DND-41 (cell line): ENCODE measurements at regions not wholly inside any gene's neighbourhood (a gene's known extent, or its start where the extent isn't known, plus 50 kb on each side); places are given as distances from the start of the nearest gene placed in this dataset.
"Not testable (repeated sequence)": the region's sequence is repeated elsewhere in the genome, so short reads cannot be mapped to it uniquely, and the experiment has no call there.

Source experiments
- ATAC-seq: fragments of 200-7000 bp; cut with Tn5 transposase; 3 replicates; pipeline ENCODE4 v1.9.1; 2021; ENCODE audit warnings: low read depth; ENCODE audit not compliant: insufficient read depth
- DNase-seq: peaks from one replicate; pipeline ENCODE4 v3.0.0-alpha.2; 2020
- H2AFZ ChIP-seq: 2 replicates; pipeline ENCODE4 v1.6.0; 2012; ENCODE audit warnings: low read depth, low read length
- H3K27ac ChIP-seq: 2 replicates; pipeline ENCODE4 v1.5.1; 2012; ENCODE audit warnings: low read length, inconsistent platforms
- H3K27me3 ChIP-seq: fragments of 200-600 bp; sonication (generic); 2 replicates; pipeline ENCODE4 v1.6.0; 2012; ENCODE audit warnings: low read length, mild to moderate bottlenecking, inconsistent platforms; ENCODE audit not compliant: insufficient read depth, poor library complexity
- H3K36me3 ChIP-seq: 2 replicates; pipeline ENCODE4 v1.5.1; 2012; ENCODE audit warnings: low read length, inconsistent platforms; ENCODE audit not compliant: insufficient read depth
- H3K4me1 ChIP-seq: 2 replicates; pipeline ENCODE4 v1.5.1; 2012; ENCODE audit warnings: mild to moderate bottlenecking, low read length; ENCODE audit not compliant: insufficient read depth
- H3K4me2 ChIP-seq: 2 replicates; pipeline ENCODE4 v1.6.0; 2012; ENCODE audit warnings: mild to moderate bottlenecking, moderate library complexity, low read length, inconsistent platforms; ENCODE audit not compliant: insufficient read depth
- H3K4me3 ChIP-seq, 2 experiments: fragments of 200-600 bp in 1 of 2; shearing (Covaris generic) in 1 of 2; 2 replicates each; pipeline ENCODE4 v1.5.1; 2012 to 2016; ENCODE audit warnings: inconsistent platforms in 2 of 2, low read length in 2 of 2, mild to moderate bottlenecking in 2 of 2, low read depth in 1 of 2, moderate library complexity in 1 of 2
- H3K79me2 ChIP-seq: 2 replicates; pipeline ENCODE4 v1.6.0; 2012; ENCODE audit warnings: low read length, inconsistent platforms; ENCODE audit not compliant: insufficient read depth
- H3K9ac ChIP-seq: 2 replicates; pipeline ENCODE4 v1.6.0; 2012; ENCODE audit warnings: low read depth, mild to moderate bottlenecking, inconsistent platforms, low read length, moderate library complexity
- H3K9me3 ChIP-seq: 2 replicates; pipeline ENCODE4 v1.5.1; 2012; ENCODE audit warnings: low read length, moderate library complexity, mild to moderate bottlenecking, inconsistent platforms; ENCODE audit not compliant: insufficient read depth, severe bottlenecking
- H4K20me1 ChIP-seq: 2 replicates; pipeline ENCODE4 v1.6.0; 2012; ENCODE audit warnings: low read length; ENCODE audit not compliant: insufficient read depth
- EZH2 ChIP-seq: IDR thresholded peaks from 3 replicates; pipeline ENCODE4 v1.6.1; 2012; ENCODE audit warnings: borderline replicate concordance, low read depth, mild to moderate bottlenecking, moderate library complexity, low read length, inconsistent platforms; ENCODE audit not compliant: severe bottlenecking
- TF ChIP-seq, protein P1 (sequence below): IDR thresholded peaks from 2 replicates; pipeline ENCODE4 v1.5.1; 2012; ENCODE audit warnings: borderline replicate concordance, low read length, moderate library complexity, mild to moderate bottlenecking; ENCODE audit not compliant: poor library complexity, severe bottlenecking; ENCODE audit errors: extremely low read depth

DNA sequence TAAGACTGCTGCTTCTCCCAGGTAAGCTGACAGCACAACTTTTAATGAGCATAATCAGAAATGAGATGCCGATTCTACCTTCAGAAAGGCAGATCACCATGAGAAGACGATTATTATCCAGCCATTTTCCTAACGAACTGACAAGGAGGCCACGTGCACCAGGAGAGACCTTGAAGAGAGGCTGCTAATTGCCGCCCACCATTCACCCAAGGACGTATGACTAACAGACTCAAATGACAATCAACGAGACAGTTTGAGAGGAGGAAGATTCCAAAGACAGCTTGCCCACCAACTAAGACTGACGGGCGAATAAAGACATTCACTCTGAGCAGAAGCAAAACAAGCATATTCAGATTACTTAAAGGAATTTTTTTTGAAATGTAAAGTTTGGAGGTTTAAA is 301.9 kb upstream of the TAC1 start:
- Histone ChIP-seq H3K4me1 (no peaks in the 10 kb centered on the region), H3K4me3 (no peak overlapping the region), H3K4me2 (no peak overlapping the region), H2AFZ (no peak overlapping the region), H4K20me1 (no peaks in the 10 kb centered on the region), H3K9me3 (no peaks in the 10 kb centered on the region), H3K27ac (no peak overlapping the region), H3K27me3 (no peaks in the 10 kb centered on the region), H3K79me2 (no peaks in the 10 kb centered on the region), H3K9ac (no peak overlapping the region), H3K36me3 (no peaks in the 10 kb centered on the region)
- DNase-seq (no peak), ATAC-seq (no peak)
- TF ChIP-seq, protein P1, sequence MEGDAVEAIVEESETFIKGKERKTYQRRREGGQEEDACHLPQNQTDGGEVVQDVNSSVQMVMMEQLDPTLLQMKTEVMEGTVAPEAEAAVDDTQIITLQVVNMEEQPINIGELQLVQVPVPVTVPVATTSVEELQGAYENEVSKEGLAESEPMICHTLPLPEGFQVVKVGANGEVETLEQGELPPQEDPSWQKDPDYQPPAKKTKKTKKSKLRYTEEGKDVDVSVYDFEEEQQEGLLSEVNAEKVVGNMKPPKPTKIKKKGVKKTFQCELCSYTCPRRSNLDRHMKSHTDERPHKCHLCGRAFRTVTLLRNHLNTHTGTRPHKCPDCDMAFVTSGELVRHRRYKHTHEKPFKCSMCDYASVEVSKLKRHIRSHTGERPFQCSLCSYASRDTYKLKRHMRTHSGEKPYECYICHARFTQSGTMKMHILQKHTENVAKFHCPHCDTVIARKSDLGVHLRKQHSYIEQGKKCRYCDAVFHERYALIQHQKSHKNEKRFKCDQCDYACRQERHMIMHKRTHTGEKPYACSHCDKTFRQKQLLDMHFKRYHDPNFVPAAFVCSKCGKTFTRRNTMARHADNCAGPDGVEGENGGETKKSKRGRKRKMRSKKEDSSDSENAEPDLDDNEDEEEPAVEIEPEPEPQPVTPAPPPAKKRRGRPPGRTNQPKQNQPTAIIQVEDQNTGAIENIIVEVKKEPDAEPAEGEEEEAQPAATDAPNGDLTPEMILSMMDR: no peak
- no peak for TF ChIP-seq EZH2

DNA sequence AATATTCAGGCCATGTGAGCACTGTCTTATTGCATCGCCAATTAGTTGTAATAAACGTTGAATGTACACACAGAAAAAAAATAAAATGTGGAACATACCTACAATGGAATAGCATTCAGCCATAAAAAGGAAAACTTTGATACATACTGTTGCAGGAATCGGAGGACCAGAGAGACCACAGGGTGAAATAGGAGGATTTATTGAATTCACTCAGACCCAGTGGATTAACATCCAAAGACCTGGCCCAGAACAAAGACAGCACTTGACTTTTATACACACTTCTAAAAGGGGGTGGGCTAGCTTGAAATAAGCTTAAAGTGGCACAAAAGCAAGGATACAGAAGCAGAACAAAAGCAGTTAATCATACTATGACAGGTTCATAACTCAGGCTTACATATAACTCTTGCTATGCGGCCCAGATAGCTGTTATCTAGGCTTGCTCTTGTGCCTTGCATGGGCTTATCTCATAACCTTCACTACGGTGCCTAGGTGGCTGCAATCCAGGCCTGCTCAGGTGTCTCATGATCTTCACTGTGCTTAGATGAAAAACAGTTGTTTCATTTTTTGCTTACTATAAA is 292.2 kb upstream of the TAC1 start:
- Histone ChIP-seq H3K79me2 (no peaks in the 10 kb centered on the region), H3K9me3 (peaks cover 14% of the 10 kb centered on the region), H4K20me1 (no peaks in the 10 kb centered on the region), H2AFZ (no peak overlapping the region), H3K4me1 (no peaks in the 10 kb centered on the region), H3K4me2 (no peak overlapping the region), H3K27me3 (no peaks in the 10 kb centered on the region), H3K27ac (no peak overlapping the region), H3K36me3 (no peaks in the 10 kb centered on the region), H3K9ac (no peak overlapping the region), H3K4me3 (no peak overlapping the region)
- TF ChIP-seq, protein P1: no peak
- TF ChIP-seq EZH2: no peak
- DNase-seq: no peak
- ATAC-seq: no peak

DNA sequence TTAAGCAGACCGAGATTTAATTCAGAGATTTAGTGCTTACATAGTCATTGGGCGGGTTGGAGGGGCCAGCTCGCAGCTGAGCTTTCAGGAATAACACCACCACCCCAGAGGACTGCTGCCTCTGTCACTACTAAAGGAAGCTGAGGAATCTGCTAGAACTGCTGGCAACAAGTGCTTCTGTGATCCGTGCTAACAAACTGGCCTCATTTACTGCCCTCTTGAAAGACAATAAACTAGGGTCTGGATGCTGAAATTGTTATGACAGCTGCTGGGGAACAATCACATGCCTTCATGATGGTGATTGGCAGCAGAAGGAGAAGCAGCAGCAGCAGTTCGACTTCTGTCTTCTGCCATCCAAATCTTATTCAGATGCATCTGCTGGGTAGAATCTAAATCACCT is 285.5 kb upstream of the TAC1 start:
- Histone ChIP-seq H4K20me1 (no peaks in the 10 kb centered on the region), H3K9me3 (peaks cover 3% of the 10 kb centered on the region), H3K4me2 (no peak overlapping the region), H3K36me3 (no peaks in the 10 kb centered on the region), H2AFZ (no peak overlapping the region), H3K4me1 (no peaks in the 10 kb centered on the region), H3K79me2 (no peaks in the 10 kb centered on the region), H3K4me3 (no peak overlapping the region), H3K9ac (no peak overlapping the region), H3K27me3 (no peaks in the 10 kb centered on the region), H3K27ac (no peak overlapping the region)
- ATAC-seq: no peak
- TF ChIP-seq, protein P1: no peak
- TF ChIP-seq EZH2: no peak
- DNase-seq: no peak

DNA sequence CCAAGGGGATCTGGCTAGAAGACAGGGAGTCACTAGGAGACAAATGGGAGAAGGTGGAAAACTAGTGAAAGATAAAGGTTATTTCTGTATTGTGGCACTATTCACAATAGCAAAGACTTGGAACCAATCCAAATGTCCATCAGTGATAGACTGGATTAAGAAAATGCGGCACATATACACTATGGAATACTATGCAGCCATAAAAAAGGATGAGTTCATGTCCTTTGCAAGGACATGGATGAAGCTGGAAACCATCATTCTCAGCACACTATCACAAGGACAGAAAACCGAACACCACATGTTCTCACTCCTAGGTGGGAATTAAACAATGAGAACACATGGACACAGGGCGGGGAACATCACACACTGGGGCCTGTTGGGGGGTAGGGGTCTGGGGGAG is 282.4 kb upstream of the TAC1 start:
- not testable (repeated sequence) for H3K27ac ChIP-seq, DNase-seq, H3K27me3 ChIP-seq, H3K4me2 ChIP-seq, ATAC-seq, H3K36me3 ChIP-seq, H4K20me1 ChIP-seq, H2AFZ ChIP-seq, H3K4me1 ChIP-seq, H3K79me2 ChIP-seq, H3K9ac ChIP-seq, H3K4me3 ChIP-seq, H3K9me3 ChIP-seq
